Lower leg skin (tissue), 4 donors: ENCODE measurements at regions not wholly inside any gene's neighbourhood (a gene's known extent, or its start where the extent isn't known, plus 50 kb on each side); places are given as distances from the start of the nearest gene placed in this dataset.

ENCODE experiments used
- DNase-seq, 2 donors: peaks; one replicate each; pipeline ENCODE4 v3.0.0-alpha.2; 2019; ENCODE audit warnings: low spot score in 2 of 2
- H3K4me3 ChIP-seq: fragments of 200-600 bp; sonication (generic); 2 replicates; pipeline ENCODE4 v1.5.1; 2017; ENCODE audit warnings: mild to moderate bottlenecking, low read depth; ENCODE audit not compliant: poor library complexity, severe bottlenecking
- CTCF ChIP-seq, 3 donors: fragments of 450-650 bp; IDR thresholded peaks; one replicate each; pipeline ENCODE4 v1.5.1; 2016; ENCODE audit warnings: antibody characterized with exemption in 3 of 3, mild to moderate bottlenecking in 3 of 3, moderate library complexity in 2 of 3
- POLR2A ChIP-seq, 2 donors: fragments of 450-650 bp; IDR thresholded peaks; one replicate each; pipeline ENCODE4 v1.6.1; 2016 to 2017; ENCODE audit warnings: antibody characterized with exemption in 2 of 2, mild to moderate bottlenecking in 1 of 2, moderate library complexity in 1 of 2
- WGBS, 2 donors: methylation state at CpG; one replicate each; pipeline ENCODE4 v1.1.5; 2018; 5-methylcytosine and 5-hydroxymethylcytosine counted together
- intact Hi-C: fragments of 100-400 bp; cut with DNase I; formaldehyde crosslinking; loops from one replicate; pipeline ENCODE4 v1.15.0; 2023; ENCODE audit warnings: low total_unique reads

DNA sequence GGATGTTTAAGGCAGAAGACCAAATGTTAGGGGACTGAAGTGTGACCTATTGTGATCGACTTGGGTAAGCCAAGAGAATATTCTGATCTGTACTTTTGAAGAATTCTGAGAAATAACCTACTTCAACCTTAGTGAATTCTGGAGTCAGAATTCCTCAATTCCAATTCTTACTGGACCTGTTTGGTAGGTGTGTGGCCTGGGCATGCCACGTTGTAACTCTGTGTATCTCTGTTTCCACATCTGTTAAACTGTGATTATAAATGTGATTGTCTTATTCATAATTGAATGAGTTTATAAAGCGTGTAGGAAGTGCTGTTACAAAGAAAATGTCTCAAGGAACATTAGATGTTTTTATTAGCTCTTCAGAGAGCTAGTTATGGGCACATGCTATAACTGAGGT is 64.5 kb downstream of the TUSC1 start:
- DNase-seq, result no peak
- H3K4me3 ChIP-seq, result no peak overlapping the region
- WGBS, 2 donors, result 43 to 49% methylated on average over 3 of the region's 3 CpGs
- no peak for TF ChIP-seq POLR2A (IDR thresholded peaks at IDR 0.05)
- no peak for TF ChIP-seq CTCF (IDR thresholded peaks at IDR 0.05)
- intact Hi-C loops, result no loop called here

DNA sequence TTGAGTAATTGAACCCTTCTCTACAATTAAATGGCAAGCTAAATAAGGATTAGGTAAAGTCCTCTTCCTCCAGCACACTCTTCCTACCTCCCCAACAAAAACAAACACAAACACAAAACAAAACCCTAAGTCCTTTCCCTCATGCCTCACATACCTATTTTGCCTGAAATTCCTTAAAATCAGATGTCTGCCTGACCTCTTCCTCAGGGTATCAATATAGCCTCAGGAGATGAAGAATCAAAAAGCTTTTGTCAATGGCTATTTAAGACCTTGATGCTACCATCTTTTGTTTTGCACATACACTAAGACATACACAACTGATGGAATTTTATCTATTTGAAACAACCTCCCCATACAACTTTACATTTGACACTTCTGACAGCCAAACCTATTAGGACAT is 75.1 kb downstream of the TUSC1 start:
- TF ChIP-seq CTCF (IDR thresholded peaks at IDR 0.05) (no peak), POLR2A (IDR thresholded peaks at IDR 0.05) (no peak)
- no peak overlapping the region for H3K4me3 ChIP-seq
- intact Hi-C loops, result no loop called here
- no peak for DNase-seq

- intact Hi-C loops, result no loop called here
- TF ChIP-seq CTCF (IDR thresholded peaks at IDR 0.05), result no peak
- TF ChIP-seq POLR2A (IDR thresholded peaks at IDR 0.05), result no peak
- WGBS, 2 donors, result 57 to 65% methylated on average over 6 of the region's 6 CpGs
- H3K4me3 ChIP-seq, result no peak overlapping the region
- no peak for DNase-seq
Observed at GRCh38 chr9:25602400-25603044, 75.7 kb downstream of the TUSC1 start.

DNA sequence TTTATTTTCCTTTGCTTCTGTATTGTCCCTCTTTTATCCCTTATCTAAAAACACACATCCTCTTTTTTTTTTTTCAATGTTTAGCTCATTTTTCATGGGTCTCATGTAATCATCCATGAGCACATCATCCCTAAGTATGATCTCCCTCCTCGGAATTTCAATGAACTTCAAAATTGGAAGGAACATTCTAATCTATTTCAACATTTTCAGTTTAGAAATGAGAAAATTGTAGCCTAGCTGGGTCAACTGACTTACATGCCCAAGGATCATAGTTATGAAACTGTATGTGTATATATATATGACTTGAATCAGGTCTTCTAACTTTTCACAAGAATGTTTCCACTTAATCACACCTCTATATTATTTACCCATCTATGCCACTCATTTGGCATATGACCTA is 77.7 kb downstream of the TUSC1 start:
- DNase-seq, result no peak
- no peak overlapping the region for H3K4me3 ChIP-seq
- no peak for TF ChIP-seq CTCF (IDR thresholded peaks at IDR 0.05)
- no peak for TF ChIP-seq POLR2A (IDR thresholded peaks at IDR 0.05)
- intact Hi-C loops, result no loop called here
- WGBS, 2 donors, result 71 to 84% methylated on average over 1 of the region's 1 CpG

- TF ChIP-seq CTCF (IDR thresholded peaks at IDR 0.05) (no peak), POLR2A (IDR thresholded peaks at IDR 0.05) (no peak)
- intact Hi-C loops, result loop anchor here (5.0 kb wide), 1 partner anchor 473 kb away; no protein-coding TSS in a partner anchor
- no peak overlapping the region for H3K4me3 ChIP-seq
- DNase-seq, result no peak
- 61 to 64% methylated on average over 2 of the region's 2 CpGs for WGBS, 2 donors
Observed at GRCh38 chr9:25584611-25585010, 93.6 kb downstream of the TUSC1 start.

DNA sequence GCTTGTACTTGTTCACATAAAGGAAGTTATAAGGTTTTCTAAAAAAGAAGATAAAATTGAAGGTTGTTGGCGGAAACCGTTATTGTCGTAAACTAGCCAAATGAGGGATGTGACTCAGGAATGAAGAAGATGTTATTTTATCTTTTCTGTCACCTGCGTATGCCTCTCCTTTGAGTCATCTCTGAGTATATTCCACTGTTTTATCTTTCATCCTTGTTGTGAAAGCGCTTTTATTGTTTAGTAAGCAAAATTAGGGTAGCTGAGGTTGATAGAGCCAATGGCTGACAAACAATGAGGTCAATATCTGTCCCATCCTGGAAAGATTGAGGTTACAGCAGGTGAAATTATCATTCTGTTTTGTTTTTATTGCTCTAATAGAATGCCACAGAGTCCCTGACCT is 105.0 kb downstream of the TUSC1 start:
- no peak overlapping the region for H3K4me3 ChIP-seq
- no peak for TF ChIP-seq CTCF (IDR thresholded peaks at IDR 0.05)
- TF ChIP-seq POLR2A (IDR thresholded peaks at IDR 0.05), result no peak
- 81 to 85% methylated on average over 5 of the region's 5 CpGs for WGBS, 2 donors
- intact Hi-C loops, result no loop called here
- no peak for DNase-seq
